Activated CD4-positive, alpha-beta T cell treated with anti-CD3 and anti-CD28 coated beads, Interleukin-2, amount 10 ng/mL, durations not matched to agents 7 days and 5 days (primary cell): ENCODE measurements at regions not wholly inside any gene's neighbourhood (a gene's known extent, or its start where the extent isn't known, plus 50 kb on each side); places are given as distances from the start of the nearest gene placed in this dataset.
"Not testable (repeated sequence)": the region's sequence is repeated elsewhere in the genome, so short reads cannot be mapped to it uniquely, and the experiment has no call there.

Experiments
- CTCF ChIA-PET: fragments of 350-600 bp; sonication (Branson Sonifier 250); formaldehyde crosslinking; loops from one replicate; lab custom pipeline; 2021; ENCODE audit warnings: antibody characterized with exemption; lab: Charles Lee
- POLR2A ChIA-PET: fragments of 350-600 bp; sonication (Branson Sonifier 250); formaldehyde crosslinking; loops from one replicate; lab custom pipeline; 2021; ENCODE audit warnings: antibody characterized with exemption; lab: Charles Lee
- DNase-seq: peaks from one replicate; pipeline ENCODE4 v3.0.0-alpha.2; 2020
- H3K27ac Mint-ChIP-seq: one replicate; pipeline ENCODE4 v1.8.0; 2021; ENCODE audit warnings: mild to moderate bottlenecking, moderate library complexity, mixed read lengths
- H3K27me3 Mint-ChIP-seq: one replicate; pipeline ENCODE4 v1.8.0; 2021; ENCODE audit warnings: mixed read lengths
- H3K36me3 Mint-ChIP-seq: one replicate; pipeline ENCODE4 v1.8.0; 2021; ENCODE audit warnings: low read depth, mixed read lengths
- H3K4me1 Mint-ChIP-seq: one replicate; pipeline ENCODE4 v1.8.0; 2021; ENCODE audit warnings: mixed read lengths
- H3K4me3 Mint-ChIP-seq: one replicate; pipeline ENCODE4 v1.8.0; 2021; ENCODE audit warnings: mild to moderate bottlenecking, moderate library complexity, mixed read lengths
- H3K9me3 Mint-ChIP-seq: one replicate; pipeline ENCODE4 v1.8.0; 2021; ENCODE audit warnings: mixed read lengths

- H3K36me3 Mint-ChIP-seq, result no peaks in the 10 kb centered on the region
- no peak overlapping the region for H3K4me3 Mint-ChIP-seq
- no peak for DNase-seq
- H3K27me3 Mint-ChIP-seq, result peaks cover 13% of the 10 kb centered on the region
- no peak overlapping the region for H3K27ac Mint-ChIP-seq
- ChIA-PET CTCF (no interaction called here), POLR2A (no interaction called here)
- no peaks in the 10 kb centered on the region for H3K9me3 Mint-ChIP-seq
- no peaks in the 10 kb centered on the region for H3K4me1 Mint-ChIP-seq
Observed at GRCh38 chr15:35691891-35692867, 146.2 kb upstream of the DPH6 start.

- no peaks in the 10 kb centered on the region for H3K36me3 Mint-ChIP-seq
- H3K4me3 Mint-ChIP-seq, result no peak overlapping the region
- H3K4me1 Mint-ChIP-seq, result no peaks in the 10 kb centered on the region
- no peak for DNase-seq
- CTCF ChIA-PET, result no interaction called here
- POLR2A ChIA-PET, result no interaction called here
- peaks cover 13% of the 10 kb centered on the region for H3K27me3 Mint-ChIP-seq
- no peak overlapping the region for H3K27ac Mint-ChIP-seq
- H3K9me3 Mint-ChIP-seq, result no peaks in the 10 kb centered on the region
Observed at GRCh38 chr15:35693286-35693685, 147.3 kb upstream of the DPH6 start.

GRCh38 chr15:35693886-35694285, 147.9 kb upstream of the DPH6 start:
- no peaks in the 10 kb centered on the region for H3K4me1 Mint-ChIP-seq
- H3K27me3 Mint-ChIP-seq, result peaks cover 13% of the 10 kb centered on the region
- H3K36me3 Mint-ChIP-seq, result no peaks in the 10 kb centered on the region
- no peak overlapping the region for H3K27ac Mint-ChIP-seq
- POLR2A ChIA-PET, result no interaction called here
- CTCF ChIA-PET, result no interaction called here
- no peaks in the 10 kb centered on the region for H3K9me3 Mint-ChIP-seq
- no peak for DNase-seq
- no peak overlapping the region for H3K4me3 Mint-ChIP-seq

- DNase-seq, result no peak
- ChIA-PET CTCF (no interaction called here), POLR2A (no interaction called here)
- Mint-ChIP-seq H3K36me3 (no peaks in the 10 kb centered on the region), H3K4me3 (no peak overlapping the region), H3K9me3 (no peaks in the 10 kb centered on the region), H3K27ac (no peak overlapping the region), H3K27me3 (peaks cover 11% of the 10 kb centered on the region), H3K4me1 (no peaks in the 10 kb centered on the region)
Observed at GRCh38 chr15:35695003-35695402, 149.0 kb upstream of the DPH6 start.

GRCh38 chr15:35696767-35697231, 150.8 kb upstream of the DPH6 start:
- no peak for DNase-seq
- Mint-ChIP-seq H3K4me1 (no peaks in the 10 kb centered on the region), H3K9me3 (no peaks in the 10 kb centered on the region), H3K4me3 (no peak overlapping the region), H3K27ac (no peak overlapping the region), H3K36me3 (no peaks in the 10 kb centered on the region), H3K27me3 (peaks cover 4% of the 10 kb centered on the region)
- ChIA-PET POLR2A (interaction anchor here (0.6 kb wide), 1 partner anchor 47 kb away, joined by 9 read pairs; no protein-coding TSS in a partner anchor), CTCF (no interaction called here)

GRCh38 chr15:35697549-35698299, 151.8 kb upstream of the DPH6 start:
- no peak overlapping the region for H3K4me3 Mint-ChIP-seq
- CTCF ChIA-PET, result no interaction called here
- no peaks in the 10 kb centered on the region for H3K9me3 Mint-ChIP-seq
- POLR2A ChIA-PET, result no interaction called here
- no peaks in the 10 kb centered on the region for H3K36me3 Mint-ChIP-seq
- no peak for DNase-seq
- H3K4me1 Mint-ChIP-seq, result no peaks in the 10 kb centered on the region
- H3K27ac Mint-ChIP-seq, result no peak overlapping the region
- peaks cover 4% of the 10 kb centered on the region for H3K27me3 Mint-ChIP-seq

- Mint-ChIP-seq H3K9me3 (no peaks in the 10 kb centered on the region), H3K4me3 (no peak overlapping the region), H3K36me3 (no peaks in the 10 kb centered on the region), H3K27ac (no peak overlapping the region), H3K27me3 (peaks cover 4% of the 10 kb centered on the region), H3K4me1 (no peaks in the 10 kb centered on the region)
- ChIA-PET POLR2A (no interaction called here), CTCF (no interaction called here)
- DNase-seq, result no peak
Observed at GRCh38 chr15:35698331-35698730, 152.4 kb upstream of the DPH6 start.

- H3K4me1 Mint-ChIP-seq, result no peaks in the 10 kb centered on the region
- H3K36me3 Mint-ChIP-seq, result no peaks in the 10 kb centered on the region
- H3K27ac Mint-ChIP-seq, result no peak overlapping the region
- ChIA-PET POLR2A (no interaction called here), CTCF (no interaction called here)
- no peaks in the 10 kb centered on the region for H3K9me3 Mint-ChIP-seq
- H3K27me3 Mint-ChIP-seq, result peaks cover 4% of the 10 kb centered on the region
- no peak overlapping the region for H3K4me3 Mint-ChIP-seq
- no peak for DNase-seq
Observed at GRCh38 chr15:35698966-35699575, 153.1 kb upstream of the DPH6 start.

GRCh38 chr15:35700091-35700593, 154.2 kb upstream of the DPH6 start:
- H3K27me3 Mint-ChIP-seq, H3K9me3 Mint-ChIP-seq, CTCF ChIA-PET, POLR2A ChIA-PET, DNase-seq, H3K4me3 Mint-ChIP-seq, H3K4me1 Mint-ChIP-seq, H3K27ac Mint-ChIP-seq, H3K36me3 Mint-ChIP-seq: not testable (repeated sequence)

- no peak for DNase-seq
- no peaks in the 10 kb centered on the region for H3K36me3 Mint-ChIP-seq
- H3K9me3 Mint-ChIP-seq, result no peaks in the 10 kb centered on the region
- ChIA-PET POLR2A (no interaction called here), CTCF (no interaction called here)
- H3K27ac Mint-ChIP-seq, result no peak overlapping the region
- no peaks in the 10 kb centered on the region for H3K4me1 Mint-ChIP-seq
- H3K4me3 Mint-ChIP-seq, result no peak overlapping the region
- H3K27me3 Mint-ChIP-seq, result no peaks in the 10 kb centered on the region
Observed at GRCh38 chr15:35701402-35702046, 155.6 kb upstream of the DPH6 start.

- POLR2A ChIA-PET, result no interaction called here
- no peak overlapping the region for H3K4me3 Mint-ChIP-seq
- no peaks in the 10 kb centered on the region for H3K36me3 Mint-ChIP-seq
- no peaks in the 10 kb centered on the region for H3K9me3 Mint-ChIP-seq
- DNase-seq, result no peak
- H3K27me3 Mint-ChIP-seq, result no peaks in the 10 kb centered on the region
- H3K4me1 Mint-ChIP-seq, result no peaks in the 10 kb centered on the region
- CTCF ChIA-PET, result no interaction called here
- no peak overlapping the region for H3K27ac Mint-ChIP-seq
Observed at GRCh38 chr15:35702946-35703495, 157.1 kb upstream of the DPH6 start.
